ENCODE measurements at regions not wholly inside any gene's neighbourhood (a gene's known extent, or its start where the extent isn't known, plus 50 kb on each side); places are given as distances from the start of the nearest gene placed in this dataset.

- intact Hi-C loops (cut with micrococcal nuclease), result no loop called here
Observed at GRCh38 chr3:105062853-105063252, 303.9 kb upstream of the ALCAM start.

GRCh38 chr3:105065895-105066839, 300.5 kb upstream of the ALCAM start:
- intact Hi-C loops (cut with micrococcal nuclease), result no loop called here

GRCh38 chr3:105067361-105067760, 299.3 kb upstream of the ALCAM start:
- intact Hi-C loops (cut with micrococcal nuclease), result no loop called here

- intact Hi-C loops (cut with micrococcal nuclease), result no loop called here
Observed at GRCh38 chr3:105077060-105077822, 289.5 kb upstream of the ALCAM start.

GRCh38 chr3:105083945-105084344, 282.8 kb upstream of the ALCAM start:
- intact Hi-C loops (cut with micrococcal nuclease), result no loop called here

- intact Hi-C loops (cut with micrococcal nuclease), result no loop called here
Observed at GRCh38 chr3:105085506-105085905, 281.2 kb upstream of the ALCAM start.

- intact Hi-C loops (cut with micrococcal nuclease), result no loop called here
Observed at GRCh38 chr3:105093371-105094252, 273.1 kb upstream of the ALCAM start.

- intact Hi-C loops (cut with micrococcal nuclease), result no loop called here
Observed at GRCh38 chr3:105094588-105094987, 272.1 kb upstream of the ALCAM start.

GRCh38 chr3:105096071-105096470, 270.6 kb upstream of the ALCAM start:
- intact Hi-C loops (cut with micrococcal nuclease), result no loop called here

GRCh38 chr3:105101603-105102002, 265.1 kb upstream of the ALCAM start:
- intact Hi-C loops (cut with micrococcal nuclease), result no loop called here

- intact Hi-C loops (cut with micrococcal nuclease), result no loop called here
Observed at GRCh38 chr3:105103139-105103538, 263.6 kb upstream of the ALCAM start.

- intact Hi-C loops (cut with micrococcal nuclease), result no loop called here
Observed at GRCh38 chr3:105108823-105109222, 257.9 kb upstream of the ALCAM start.

GRCh38 chr3:105118905-105119304, 247.8 kb upstream of the ALCAM start:
- intact Hi-C loops (cut with micrococcal nuclease), result no loop called here

GRCh38 chr3:105119801-105120340, 246.8 kb upstream of the ALCAM start:
- intact Hi-C loops (cut with micrococcal nuclease), result no loop called here

- intact Hi-C loops (cut with micrococcal nuclease), result no loop called here
Observed at GRCh38 chr3:105130911-105131310, 235.8 kb upstream of the ALCAM start.

- intact Hi-C loops (cut with micrococcal nuclease), result no loop called here
Observed at GRCh38 chr3:105137911-105138310, 228.8 kb upstream of the ALCAM start.

GRCh38 chr3:105139881-105140560, 226.7 kb upstream of the ALCAM start:
- intact Hi-C loops (cut with micrococcal nuclease), result no loop called here

- intact Hi-C loops (cut with micrococcal nuclease), result no loop called here
Observed at GRCh38 chr3:105140899-105141367, 225.8 kb upstream of the ALCAM start.

GRCh38 chr3:105144837-105145236, 221.9 kb upstream of the ALCAM start:
- intact Hi-C loops (cut with micrococcal nuclease), result no loop called here

- intact Hi-C loops (cut with micrococcal nuclease), result no loop called here
Observed at GRCh38 chr3:105145511-105145910, 221.2 kb upstream of the ALCAM start.
